ENCODE measurements at regions not wholly inside any gene's neighbourhood (a gene's known extent, or its start where the extent isn't known, plus 50 kb on each side); places are given as distances from the start of the nearest gene placed in this dataset.

DNA sequence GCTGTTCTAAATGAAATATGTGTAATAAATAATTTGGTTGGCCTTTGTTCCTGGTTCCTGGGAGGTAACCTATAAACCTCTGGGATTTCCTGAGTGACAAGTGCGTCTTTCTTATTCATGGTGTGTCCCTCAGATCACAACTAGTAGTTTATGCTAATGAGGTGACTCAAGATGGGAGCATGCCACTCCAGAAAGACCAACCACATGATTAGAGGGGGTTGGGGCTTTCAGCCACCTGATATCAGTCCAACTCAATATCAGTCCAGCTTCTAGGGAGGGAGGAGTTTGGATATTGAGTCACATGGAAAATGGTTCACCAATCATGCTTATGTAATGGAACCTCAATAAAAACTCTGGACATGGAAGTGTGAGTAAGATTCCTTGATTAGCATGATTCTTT is 96.6 kb downstream of the QPCT start:
- H3K79me2 ChIP-seq (ENCODE audit: insufficient read depth, low read depth): no peaks in the 10 kb centered on the region
- H3K9ac ChIP-seq: no peak overlapping the region
- H4K20me1 ChIP-seq (ENCODE audit: insufficient read depth): no peaks in the 10 kb centered on the region
- H3K4me3 ChIP-seq (IDR thresholded peaks at IDR 0.05; ENCODE audit: insufficient read depth, low read depth, low read length): no peak overlapping the region
- TF ChIP-seq, protein P1, sequence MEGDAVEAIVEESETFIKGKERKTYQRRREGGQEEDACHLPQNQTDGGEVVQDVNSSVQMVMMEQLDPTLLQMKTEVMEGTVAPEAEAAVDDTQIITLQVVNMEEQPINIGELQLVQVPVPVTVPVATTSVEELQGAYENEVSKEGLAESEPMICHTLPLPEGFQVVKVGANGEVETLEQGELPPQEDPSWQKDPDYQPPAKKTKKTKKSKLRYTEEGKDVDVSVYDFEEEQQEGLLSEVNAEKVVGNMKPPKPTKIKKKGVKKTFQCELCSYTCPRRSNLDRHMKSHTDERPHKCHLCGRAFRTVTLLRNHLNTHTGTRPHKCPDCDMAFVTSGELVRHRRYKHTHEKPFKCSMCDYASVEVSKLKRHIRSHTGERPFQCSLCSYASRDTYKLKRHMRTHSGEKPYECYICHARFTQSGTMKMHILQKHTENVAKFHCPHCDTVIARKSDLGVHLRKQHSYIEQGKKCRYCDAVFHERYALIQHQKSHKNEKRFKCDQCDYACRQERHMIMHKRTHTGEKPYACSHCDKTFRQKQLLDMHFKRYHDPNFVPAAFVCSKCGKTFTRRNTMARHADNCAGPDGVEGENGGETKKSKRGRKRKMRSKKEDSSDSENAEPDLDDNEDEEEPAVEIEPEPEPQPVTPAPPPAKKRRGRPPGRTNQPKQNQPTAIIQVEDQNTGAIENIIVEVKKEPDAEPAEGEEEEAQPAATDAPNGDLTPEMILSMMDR (conservative IDR thresholded peaks at IDR 0.05; ENCODE audit: low read depth, low read length): no peak
- H3K36me3 ChIP-seq (ENCODE audit: insufficient read depth): no peaks in the 10 kb centered on the region
- H2AFZ ChIP-seq (ENCODE audit: low read depth): no peak overlapping the region
- H3K27me3 ChIP-seq (ENCODE audit: insufficient read depth, low read depth): no peaks in the 10 kb centered on the region
- H3K4me1 ChIP-seq (ENCODE audit: low read depth, poor library complexity, severe bottlenecking): no peaks in the 10 kb centered on the region
- H3K4me2 ChIP-seq: no peak overlapping the region
- no peak overlapping the region for H3K27ac ChIP-seq

DNA sequence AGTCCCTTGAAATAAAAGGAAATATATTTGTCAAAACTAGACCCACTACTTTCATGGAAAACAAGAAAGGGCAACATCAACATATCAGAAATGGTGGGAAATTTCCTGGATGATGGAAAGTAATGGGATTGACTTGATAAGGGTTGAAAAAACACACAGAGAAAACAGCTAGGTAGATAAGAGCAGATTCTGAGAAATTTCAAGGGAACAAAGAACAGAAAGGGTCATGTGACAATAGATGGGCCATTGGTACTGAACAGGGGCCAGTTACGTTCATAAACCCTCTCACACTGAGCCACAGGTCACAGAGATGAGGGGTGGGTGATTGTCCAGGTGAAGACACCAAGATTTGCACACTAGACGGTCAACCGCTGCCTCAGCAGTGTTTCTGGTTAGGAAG is 98.7 kb downstream of the QPCT start:
- Histone ChIP-seq H3K27me3 (ENCODE audit: insufficient read depth, low read depth) (no peaks in the 10 kb centered on the region), H3K9ac (no peak overlapping the region), H4K20me1 (ENCODE audit: insufficient read depth) (no peaks in the 10 kb centered on the region), H3K4me1 (ENCODE audit: low read depth, poor library complexity, severe bottlenecking) (no peaks in the 10 kb centered on the region), H3K79me2 (ENCODE audit: insufficient read depth, low read depth) (no peaks in the 10 kb centered on the region), H3K36me3 (ENCODE audit: insufficient read depth) (no peaks in the 10 kb centered on the region), H3K4me2 (no peak overlapping the region), H3K27ac (no peak overlapping the region), H3K4me3 (IDR thresholded peaks at IDR 0.05; ENCODE audit: insufficient read depth, low read depth, low read length) (no peak overlapping the region), H2AFZ (ENCODE audit: low read depth) (no peak overlapping the region)
- TF ChIP-seq, protein P1 (conservative IDR thresholded peaks at IDR 0.05; ENCODE audit: low read depth, low read length): no peak

DNA sequence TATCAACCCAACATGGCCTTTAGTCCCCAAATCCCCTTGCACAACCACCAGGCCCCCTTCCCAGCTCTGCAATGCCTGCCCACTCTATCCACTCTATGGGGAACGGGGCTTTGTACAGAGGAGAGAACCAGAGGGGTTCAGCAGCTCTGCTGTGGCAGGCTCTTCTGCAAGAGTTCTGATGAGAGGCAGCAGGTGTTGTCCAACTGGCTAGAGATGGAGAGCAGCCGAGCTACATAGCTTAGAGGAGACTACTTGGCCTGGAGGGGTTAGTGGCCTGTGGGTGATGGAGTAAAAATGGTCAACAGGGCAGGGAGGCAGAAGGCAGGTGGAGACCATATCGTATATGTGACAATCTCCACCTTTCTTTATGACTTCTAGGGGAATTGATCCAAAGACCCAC is 103.0 kb downstream of the QPCT start:
- no peaks in the 10 kb centered on the region for H4K20me1 ChIP-seq (ENCODE audit: insufficient read depth)
- no peak overlapping the region for H2AFZ ChIP-seq (ENCODE audit: low read depth)
- H3K4me3 ChIP-seq (IDR thresholded peaks at IDR 0.05; ENCODE audit: insufficient read depth, low read depth, low read length): no peak overlapping the region
- H3K36me3 ChIP-seq (ENCODE audit: insufficient read depth): no peaks in the 10 kb centered on the region
- no peaks in the 10 kb centered on the region for H3K27me3 ChIP-seq (ENCODE audit: insufficient read depth, low read depth)
- no peak overlapping the region for H3K4me2 ChIP-seq
- no peaks in the 10 kb centered on the region for H3K4me1 ChIP-seq (ENCODE audit: low read depth, poor library complexity, severe bottlenecking)
- TF ChIP-seq, protein P1 (conservative IDR thresholded peaks at IDR 0.05; ENCODE audit: low read depth, low read length): no peak
- H3K27ac ChIP-seq: no peak overlapping the region
- H3K79me2 ChIP-seq (ENCODE audit: insufficient read depth, low read depth): no peaks in the 10 kb centered on the region
- H3K9ac ChIP-seq: no peak overlapping the region

DNA sequence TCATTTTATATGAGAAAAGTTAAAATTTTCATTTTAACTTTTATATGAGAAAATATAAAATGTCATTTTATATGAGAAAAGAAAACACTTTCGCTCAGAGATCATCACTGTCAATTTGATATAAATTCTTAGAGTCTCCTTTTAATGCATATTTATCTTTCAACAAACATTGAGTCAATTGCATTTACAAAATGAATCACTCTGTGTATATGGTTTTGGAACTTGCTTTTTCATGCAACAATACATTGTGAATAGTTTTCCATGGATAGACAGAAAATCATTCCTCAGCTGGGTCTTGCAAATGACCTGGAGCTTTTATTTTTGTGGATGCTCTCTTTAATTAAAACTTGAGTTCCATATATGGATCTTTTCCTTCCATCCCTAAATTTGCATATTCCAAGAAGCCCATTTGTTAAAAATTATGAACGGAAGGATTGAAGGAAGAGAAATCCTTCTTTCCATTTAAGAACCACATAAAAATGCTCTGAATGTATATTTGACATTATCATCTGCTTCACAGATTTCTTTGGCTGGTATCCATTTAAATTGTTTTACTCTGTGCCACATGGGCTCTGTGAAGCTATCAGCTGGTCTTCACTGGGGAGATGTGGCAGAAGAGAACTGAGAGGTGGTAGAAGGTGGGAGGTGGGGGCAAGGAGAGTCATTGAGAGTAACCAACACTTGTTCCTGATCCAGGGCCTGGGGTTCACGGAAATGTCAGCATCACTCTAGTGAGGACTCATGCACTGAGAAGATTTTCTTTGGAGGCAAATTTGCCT is 104.1 kb downstream of the QPCT start:
- no peak overlapping the region for H3K4me2 ChIP-seq
- TF ChIP-seq, protein P1 (conservative IDR thresholded peaks at IDR 0.05; ENCODE audit: low read depth, low read length): no peak
- H3K79me2 ChIP-seq (ENCODE audit: insufficient read depth, low read depth): no peaks in the 10 kb centered on the region
- H3K36me3 ChIP-seq (ENCODE audit: insufficient read depth): no peaks in the 10 kb centered on the region
- H4K20me1 ChIP-seq (ENCODE audit: insufficient read depth): no peaks in the 10 kb centered on the region
- no peak overlapping the region for H3K9ac ChIP-seq
- H3K4me3 ChIP-seq (IDR thresholded peaks at IDR 0.05; ENCODE audit: insufficient read depth, low read depth, low read length): no peak overlapping the region
- no peaks in the 10 kb centered on the region for H3K27me3 ChIP-seq (ENCODE audit: insufficient read depth, low read depth)
- H3K4me1 ChIP-seq (ENCODE audit: low read depth, poor library complexity, severe bottlenecking): no peaks in the 10 kb centered on the region
- H3K27ac ChIP-seq: no peak overlapping the region
- no peak overlapping the region for H2AFZ ChIP-seq (ENCODE audit: low read depth)
